Mesenchymal stem cell (in vitro differentiated cells and primary cell): ENCODE measurements at regions not wholly inside any gene's neighbourhood (a gene's known extent, or its start where the extent isn't known, plus 50 kb on each side); places are given as distances from the start of the nearest gene placed in this dataset.

ENCODE experiments used
- DNase-seq: peaks from one replicate; pipeline ENCODE4 v3.0.0-alpha.2; 2013
- H2AFZ ChIP-seq: one replicate; pipeline ENCODE4 v1.6.1; 2013; ENCODE audit warnings: low read depth, mild to moderate bottlenecking, control low read depth, inconsistent platforms, low read length, moderate library complexity
- H2AK5ac ChIP-seq: 2 replicates; pipeline ENCODE4 v1.6.1; 2013; ENCODE audit warnings: low read length, moderate library complexity, mild to moderate bottlenecking, inconsistent platforms; ENCODE audit not compliant: severe bottlenecking
- H2BK120ac ChIP-seq: one replicate; pipeline ENCODE4 v1.6.1; 2013; ENCODE audit warnings: low read depth, mild to moderate bottlenecking, inconsistent platforms, low read length, moderate library complexity
- H2BK12ac ChIP-seq, 2 experiments: one replicate each; pipeline ENCODE4 v1.6.1; 2013; ENCODE audit warnings: inconsistent platforms in 2 of 2, low read length in 2 of 2, mild to moderate bottlenecking in 2 of 2, moderate library complexity in 2 of 2, control low read depth in 1 of 2
- H2BK15ac ChIP-seq: one replicate; pipeline ENCODE4 v1.6.1; 2013; ENCODE audit warnings: mild to moderate bottlenecking, low read depth, inconsistent platforms; ENCODE audit not compliant: poor library complexity, severe bottlenecking
- H2BK5ac ChIP-seq: 2 replicates; pipeline ENCODE4 v1.6.1; 2013; ENCODE audit warnings: low read depth, mild to moderate bottlenecking, low read length, control low read depth, inconsistent platforms; ENCODE audit not compliant: poor library complexity, severe bottlenecking
- H3K14ac ChIP-seq, 2 experiments: one replicate each; pipeline ENCODE4 v1.6.1; 2013; ENCODE audit warnings: inconsistent platforms in 2 of 2, low read length in 2 of 2, control low read depth in 1 of 2, mild to moderate bottlenecking in 1 of 2, moderate library complexity in 1 of 2
- H3K18ac ChIP-seq, 2 experiments: one replicate each; pipeline ENCODE4 v1.6.1; 2013; ENCODE audit warnings: inconsistent platforms in 2 of 2, low read length in 2 of 2, control low read depth in 1 of 2, low read depth in 1 of 2, mild to moderate bottlenecking in 1 of 2
- H3K23ac ChIP-seq, 2 experiments: one replicate each; pipeline ENCODE4 v1.6.1; 2013; ENCODE audit warnings: inconsistent platforms in 2 of 2, low read length in 2 of 2, mild to moderate bottlenecking in 2 of 2, moderate library complexity in 2 of 2, control low read depth in 1 of 2
- H3K27ac ChIP-seq: 2 replicates; pipeline ENCODE4 v1.5.1; 2013; ENCODE audit warnings: mild to moderate bottlenecking, moderate library complexity, low read length, control low read depth, inconsistent platforms; ENCODE audit not compliant: poor library complexity, severe bottlenecking
- H3K27me3 ChIP-seq, 2 experiments: 2 replicates each; pipeline versions ENCODE4 v1.6.1 to v1.7.0; 2013; ENCODE audit warnings: low read length in 2 of 2, mild to moderate bottlenecking in 2 of 2, moderate library complexity in 2 of 2, control low read depth in 1 of 2, inconsistent platforms in 1 of 2; ENCODE audit not compliant: control insufficient read depth in 1 of 2, insufficient read depth in 1 of 2
- H3K36me3 ChIP-seq, 2 experiments: 2 replicates each; pipeline versions ENCODE4 v1.6.1 to v1.7.0; 2013; ENCODE audit warnings: low read length in 2 of 2, control low read depth in 1 of 2, inconsistent platforms in 1 of 2, low read depth in 1 of 2, mild to moderate bottlenecking in 1 of 2; ENCODE audit not compliant: insufficient read depth in 2 of 2, control insufficient read depth in 1 of 2
- H3K4ac ChIP-seq, 2 experiments: one replicate each; pipeline ENCODE4 v1.6.1; 2013; ENCODE audit warnings: inconsistent platforms in 2 of 2, low read length in 2 of 2, mild to moderate bottlenecking in 2 of 2, moderate library complexity in 2 of 2, control low read depth in 1 of 2, low read depth in 1 of 2
- H3K4me1 ChIP-seq: 2 replicates; pipeline ENCODE4 v1.6.1; 2013; ENCODE audit warnings: low read depth, low read length, control low read depth; ENCODE audit not compliant: control insufficient read depth, insufficient read depth
- H3K4me2 ChIP-seq: 2 replicates; pipeline ENCODE4 v1.6.1; 2013; ENCODE audit warnings: low read length, mild to moderate bottlenecking, inconsistent platforms; ENCODE audit not compliant: poor library complexity, severe bottlenecking
- H3K4me3 ChIP-seq, 2 experiments: 2 replicates each; pipeline versions ENCODE4 v1.5.1 to v1.7.0; 2013; ENCODE audit warnings: low read length in 2 of 2, mild to moderate bottlenecking in 2 of 2, control low read depth in 1 of 2, low read depth in 1 of 2; ENCODE audit not compliant: insufficient read depth in 1 of 2
- H3K79me1 ChIP-seq: replicated peaks from 2 replicates; pipeline ENCODE4 v1.6.1; 2013; ENCODE audit warnings: mild to moderate bottlenecking, control low read depth, low read length, inconsistent platforms; ENCODE audit not compliant: poor library complexity, severe bottlenecking
- H3K9ac ChIP-seq: 2 replicates; pipeline ENCODE4 v1.7.0; 2013; ENCODE audit warnings: mild to moderate bottlenecking, low read length, moderate library complexity
- H3K9me3 ChIP-seq: 2 replicates; pipeline ENCODE4 v1.7.0; 2013; ENCODE audit warnings: mild to moderate bottlenecking, low read length; ENCODE audit not compliant: control insufficient read depth
- H4K8ac ChIP-seq: one replicate; pipeline ENCODE4 v1.6.1; 2013; ENCODE audit warnings: inconsistent platforms, mild to moderate bottlenecking, low read length, moderate library complexity
- H4K91ac ChIP-seq: one replicate; pipeline ENCODE4 v1.6.1; 2013; ENCODE audit warnings: mild to moderate bottlenecking, low read length, inconsistent platforms
- WGBS: methylation state at CpG from one replicate; pipeline ENCODE4 v1.1.7; 2013; ENCODE audit warnings: mixed read lengths; 5-methylcytosine and 5-hydroxymethylcytosine counted together

- H4K8ac ChIP-seq: peak overlapping the region; percentile 31
- no peaks in the 10 kb centered on the region for H3K79me1 ChIP-seq
- DNase-seq: no peak
- H3K36me3 ChIP-seq: no peaks in the 10 kb centered on the region
- H2BK12ac ChIP-seq: no peak overlapping the region
- H3K4me3 ChIP-seq: no peak overlapping the region
- peaks cover 4% of the 10 kb centered on the region for H3K4me1 ChIP-seq
- H3K23ac ChIP-seq: no peak overlapping the region
- H3K9ac ChIP-seq: no peak overlapping the region
- H4K91ac ChIP-seq: peak overlapping the region; percentile 29
- no peaks in the 10 kb centered on the region for H3K9me3 ChIP-seq
- H3K4me2 ChIP-seq: no peak overlapping the region
- H2AFZ ChIP-seq: no peak overlapping the region
- H2BK5ac ChIP-seq: no peak overlapping the region
- no peak overlapping the region for H2AK5ac ChIP-seq
- H3K27me3 ChIP-seq: peaks cover 0 to 3% of the 10 kb centered on the region in 2 experiments
- H3K14ac ChIP-seq: no peak overlapping the region
- no peak overlapping the region for H2BK120ac ChIP-seq
- H3K27ac ChIP-seq: no peak overlapping the region
- peak overlapping the region in 1 of 2 experiments; percentile 57 for H3K18ac ChIP-seq
- no peak overlapping the region for H2BK15ac ChIP-seq
- no peak overlapping the region for H3K4ac ChIP-seq
- 93% methylated on average over 6 of the region's 6 CpGs for WGBS
Measured at GRCh38 chr9:95788521-95788991, 86.9 kb upstream of the ERCC6L2 start.

GRCh38 chr9:95788021-95788420 is 87.5 kb upstream of the ERCC6L2 start:
- Histone ChIP-seq H2BK5ac (no peak overlapping the region), H3K4me2 (no peak overlapping the region), H2AK5ac (no peak overlapping the region), H3K36me3 (no peaks in the 10 kb centered on the region), H3K23ac (no peak overlapping the region), H3K18ac (no peak overlapping the region), H2BK15ac (no peak overlapping the region), H2BK120ac (no peak overlapping the region), H2BK12ac (no peak overlapping the region), H3K14ac (no peak overlapping the region), H3K9ac (no peak overlapping the region), H3K4me1 (peaks cover 2% of the 10 kb centered on the region), H2AFZ (no peak overlapping the region), H3K4ac (no peak overlapping the region), H3K4me3 (no peak overlapping the region), H3K79me1 (no peaks in the 10 kb centered on the region), H3K9me3 (no peaks in the 10 kb centered on the region), H4K91ac (no peak overlapping the region), H3K27me3 (peaks cover 0 to 3% of the 10 kb centered on the region in 2 experiments), H3K27ac (no peak overlapping the region), H4K8ac (no peak overlapping the region)
- 80% methylated on average over 5 of the region's 7 CpGs for WGBS
- no peak for DNase-seq

- Histone ChIP-seq H3K27me3 (peaks cover 0 to 3% of the 10 kb centered on the region in 2 experiments), H3K9me3 (no peaks in the 10 kb centered on the region)
- WGBS: 83% methylated on average over 3 of the region's 3 CpGs
Measured at GRCh38 chr9:95785209-95785608, 90.3 kb upstream of the ERCC6L2 start.

GRCh38 chr9:95784318-95784717 is 91.2 kb upstream of the ERCC6L2 start:
- Histone ChIP-seq H3K14ac (peak overlapping the region in 1 of 2 experiments; percentile 14), H2AK5ac (no peak overlapping the region), H4K8ac (no peak overlapping the region), H2BK5ac (no peak overlapping the region), H3K27me3 (peaks cover 0 to 3% of the 10 kb centered on the region in 2 experiments), H3K9me3 (no peaks in the 10 kb centered on the region), H4K91ac (no peak overlapping the region), H2AFZ (no peak overlapping the region), H3K4me1 (peaks cover 2% of the 10 kb centered on the region), H3K36me3 (no peaks in the 10 kb centered on the region), H3K9ac (no peak overlapping the region), H3K27ac (no peak overlapping the region), H2BK120ac (no peak overlapping the region), H3K23ac (no peak overlapping the region), H3K4me2 (no peak overlapping the region), H3K18ac (peak overlapping the region in 1 of 2 experiments; percentile 42), H3K4ac (no peak overlapping the region), H2BK12ac (no peak overlapping the region), H3K4me3 (no peak overlapping the region), H3K79me1 (no peaks in the 10 kb centered on the region), H2BK15ac (no peak overlapping the region)
- no peak for DNase-seq
- 91% methylated on average over 31 of the region's 31 CpGs for WGBS

More at GRCh38 chr9:95785209-95785608, 90.3 kb upstream of the ERCC6L2 start:
- Histone ChIP-seq H3K79me1 (no peaks in the 10 kb centered on the region), H3K9ac (no peak overlapping the region), H3K14ac (no peak overlapping the region), H2BK120ac (no peak overlapping the region), H2AFZ (no peak overlapping the region), H3K23ac (no peak overlapping the region), H3K18ac (no peak overlapping the region), H2BK12ac (no peak overlapping the region), H4K91ac (no peak overlapping the region), H4K8ac (no peak overlapping the region), H3K4me1 (peaks cover 2% of the 10 kb centered on the region), H3K27ac (no peak overlapping the region), H2BK15ac (no peak overlapping the region), H3K4me3 (no peak overlapping the region), H3K36me3 (no peaks in the 10 kb centered on the region), H2BK5ac (no peak overlapping the region), H3K4me2 (no peak overlapping the region), H3K4ac (no peak overlapping the region), H2AK5ac (no peak overlapping the region)
- peak; percentile 46 for DNase-seq
